PC-3 (cell line): ENCODE measurements at regions not wholly inside any gene's neighbourhood (a gene's known extent, or its start where the extent isn't known, plus 50 kb on each side); places are given as distances from the start of the nearest gene placed in this dataset.

Source experiments
- CTCF ChIP-seq: fragments of 300-600 bp; sonication (generic); conservative IDR thresholded peaks from 2 replicates; pipeline ENCODE4 v1.5.1; 2017; ENCODE audit warnings: antibody characterized with exemption, low read depth, mild to moderate bottlenecking, low read length
- EZH2 ChIP-seq: fragments of 300-600 bp; sonication (generic); IDR thresholded peaks from one replicate; pipeline ENCODE4 v1.6.1; 2017; ENCODE audit warnings: antibody characterized with exemption, mild to moderate bottlenecking, low read length; ENCODE audit not compliant: unreplicated experiment
- EZH2phosphoT487 ChIP-seq: fragments of 300-600 bp; sonication (generic); IDR thresholded peaks from 2 replicates; pipeline ENCODE4 v1.6.1; 2018; ENCODE audit warnings: mild to moderate bottlenecking, antibody characterized with exemption, low read length, borderline replicate concordance

- no peak for TF ChIP-seq CTCF
- no peak for TF ChIP-seq EZH2
- TF ChIP-seq EZH2phosphoT487: no peak
Observed at GRCh38 chr2:60068755-60069154, 484.7 kb downstream of the BCL11A start.
